ENCODE measurements at regions not wholly inside any gene's neighbourhood (a gene's known extent, or its start where the extent isn't known, plus 50 kb on each side); places are given as distances from the start of the nearest gene placed in this dataset.

- Histone ChIP-seq H3K27ac (ENCODE audit: low read length) (no peak overlapping the region), H3K4me1 (ENCODE audit: control insufficient read depth, insufficient read depth, low read length) (no peaks in the 10 kb centered on the region), H3K9me3 (ENCODE audit: control insufficient read depth, low read depth, low read length) (no peaks in the 10 kb centered on the region), H3K4me3 (ENCODE audit: low read length) (no peak overlapping the region), H3K27me3 (ENCODE audit: control insufficient read depth, insufficient read depth, low read length) (no peaks in the 10 kb centered on the region), H3K36me3 (ENCODE audit: control insufficient read depth, insufficient read depth, low read length) (no peaks in the 10 kb centered on the region)
- no peak for DNase-seq
- WGBS (ENCODE audit: insufficient coverage, low lambda C conversion rate): no CpG with 5 or more reads among the region's 2 CpGs
Observed at GRCh38 chr5:114830114-114830513, 339.6 kb downstream of the TRIM36 start.

DNA sequence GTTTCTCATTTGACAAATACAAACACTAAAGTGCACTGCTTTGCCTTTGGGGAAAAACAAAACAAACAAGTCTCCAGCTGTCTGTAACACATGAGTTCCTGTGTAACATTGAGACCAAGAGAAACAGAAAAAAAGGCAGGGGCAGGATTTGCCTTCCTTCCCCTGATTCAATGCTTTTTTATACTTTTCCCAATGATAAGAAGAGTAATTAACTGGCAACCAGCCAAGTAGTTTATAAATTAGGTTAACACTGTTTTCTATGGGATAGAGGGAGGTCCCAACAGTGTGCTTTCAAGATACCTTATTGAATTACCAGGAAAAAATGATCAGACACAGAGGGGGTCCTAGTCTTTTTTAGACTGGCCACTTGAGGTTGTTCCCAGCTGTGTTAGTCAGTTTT lies 346.8 kb downstream of the TRIM36 start:
- no peak for DNase-seq

GRCh38 chr5:114822436-114822835 lies 347.3 kb downstream of the TRIM36 start:
- no peak overlapping the region for H3K27ac ChIP-seq (ENCODE audit: low read length)
- H3K4me3 ChIP-seq (ENCODE audit: low read length): no peak overlapping the region
- no peaks in the 10 kb centered on the region for H3K36me3 ChIP-seq (ENCODE audit: control insufficient read depth, insufficient read depth, low read length)
- no peak for DNase-seq
- WGBS (ENCODE audit: insufficient coverage, low lambda C conversion rate): 80% methylated on average over 1 of the region's 1 CpG
- peaks cover 11% of the 10 kb centered on the region for H3K9me3 ChIP-seq (ENCODE audit: control insufficient read depth, low read depth, low read length)
- no peaks in the 10 kb centered on the region for H3K27me3 ChIP-seq (ENCODE audit: control insufficient read depth, insufficient read depth, low read length)
- H3K4me1 ChIP-seq (ENCODE audit: control insufficient read depth, insufficient read depth, low read length): no peaks in the 10 kb centered on the region

More for the DNA sequence above, 346.8 kb downstream of the TRIM36 start:
- Histone ChIP-seq H3K4me3 (ENCODE audit: low read length) (no peak overlapping the region), H3K4me1 (ENCODE audit: control insufficient read depth, insufficient read depth, low read length) (no peaks in the 10 kb centered on the region), H3K9me3 (ENCODE audit: control insufficient read depth, low read depth, low read length) (peaks cover 11% of the 10 kb centered on the region), H3K27me3 (ENCODE audit: control insufficient read depth, insufficient read depth, low read length) (no peaks in the 10 kb centered on the region), H3K36me3 (ENCODE audit: control insufficient read depth, insufficient read depth, low read length) (no peaks in the 10 kb centered on the region), H3K27ac (ENCODE audit: low read length) (no peak overlapping the region)

DNA sequence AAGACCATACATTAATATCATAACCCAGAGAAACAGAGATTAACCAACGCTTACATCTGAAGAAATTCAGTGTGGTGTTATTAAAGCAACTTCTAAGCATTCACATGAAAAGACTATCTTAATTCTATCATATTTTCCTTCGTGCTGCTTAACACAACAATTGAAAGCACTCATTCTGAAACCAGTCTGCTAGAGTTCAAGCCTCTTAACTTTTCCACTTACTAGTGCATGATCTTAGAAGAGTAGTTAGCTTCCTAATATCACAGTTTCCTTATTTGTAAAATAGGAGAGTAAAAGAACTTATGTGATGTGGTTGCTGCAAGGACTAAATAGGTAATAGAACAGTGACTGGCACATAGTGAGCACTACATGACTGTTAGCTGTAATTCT lies 379.3 kb downstream of the TRIM36 start:
- Histone ChIP-seq H3K4me1 (ENCODE audit: control insufficient read depth, insufficient read depth, low read length) (no peaks in the 10 kb centered on the region), H3K4me3 (ENCODE audit: low read length) (no peak overlapping the region), H3K27ac (ENCODE audit: low read length) (no peak overlapping the region), H3K36me3 (ENCODE audit: control insufficient read depth, insufficient read depth, low read length) (no peaks in the 10 kb centered on the region), H3K27me3 (ENCODE audit: control insufficient read depth, insufficient read depth, low read length) (no peaks in the 10 kb centered on the region), H3K9me3 (ENCODE audit: control insufficient read depth, low read depth, low read length) (no peaks in the 10 kb centered on the region)
- WGBS (ENCODE audit: insufficient coverage, low lambda C conversion rate): no CpG with 5 or more reads among the region's 2 CpGs
- DNase-seq: no peak

GRCh38 chr5:114789773-114790402 lies 379.8 kb downstream of the TRIM36 start:
- no peak overlapping the region for H3K27ac ChIP-seq (ENCODE audit: low read length)
- no peaks in the 10 kb centered on the region for H3K9me3 ChIP-seq (ENCODE audit: control insufficient read depth, low read depth, low read length)
- no peaks in the 10 kb centered on the region for H3K4me1 ChIP-seq (ENCODE audit: control insufficient read depth, insufficient read depth, low read length)
- no peak overlapping the region for H3K4me3 ChIP-seq (ENCODE audit: low read length)
- no peak for DNase-seq
- H3K27me3 ChIP-seq (ENCODE audit: control insufficient read depth, insufficient read depth, low read length): no peaks in the 10 kb centered on the region
- H3K36me3 ChIP-seq (ENCODE audit: control insufficient read depth, insufficient read depth, low read length): no peaks in the 10 kb centered on the region
- no CpG with 5 or more reads among the region's 4 CpGs for WGBS (ENCODE audit: insufficient coverage, low lambda C conversion rate)

DNA sequence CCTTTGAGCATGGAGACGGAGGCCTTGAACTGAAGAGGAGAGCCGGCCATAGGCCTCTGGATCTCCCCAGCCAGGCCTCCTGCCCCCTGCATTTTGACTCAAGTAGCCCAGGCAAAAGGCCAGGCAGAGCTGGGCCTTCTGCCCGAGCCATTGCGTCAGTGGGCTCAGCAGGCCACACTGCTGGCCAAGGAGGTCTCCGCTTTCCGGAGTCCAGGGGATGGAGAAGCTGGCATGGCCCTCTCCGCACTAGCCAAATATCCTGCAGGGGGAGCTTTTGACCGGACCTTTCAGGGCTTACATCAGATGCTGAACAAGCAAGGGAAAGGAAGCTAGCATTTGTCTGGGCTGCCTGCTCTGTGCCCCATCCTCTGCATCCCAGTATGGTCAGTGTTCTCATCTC lies 386.8 kb downstream of the TRIM36 start:
- H3K4me3 ChIP-seq (ENCODE audit: low read length): no peak overlapping the region
- DNase-seq: no peak
- H3K4me1 ChIP-seq (ENCODE audit: control insufficient read depth, insufficient read depth, low read length): no peaks in the 10 kb centered on the region
- no peaks in the 10 kb centered on the region for H3K9me3 ChIP-seq (ENCODE audit: control insufficient read depth, low read depth, low read length)
- no peaks in the 10 kb centered on the region for H3K36me3 ChIP-seq (ENCODE audit: control insufficient read depth, insufficient read depth, low read length)
- H3K27me3 ChIP-seq (ENCODE audit: control insufficient read depth, insufficient read depth, low read length): no peaks in the 10 kb centered on the region
- no peak overlapping the region for H3K27ac ChIP-seq (ENCODE audit: low read length)
- WGBS (ENCODE audit: insufficient coverage, low lambda C conversion rate): no CpG with 5 or more reads among the region's 8 CpGs

DNA sequence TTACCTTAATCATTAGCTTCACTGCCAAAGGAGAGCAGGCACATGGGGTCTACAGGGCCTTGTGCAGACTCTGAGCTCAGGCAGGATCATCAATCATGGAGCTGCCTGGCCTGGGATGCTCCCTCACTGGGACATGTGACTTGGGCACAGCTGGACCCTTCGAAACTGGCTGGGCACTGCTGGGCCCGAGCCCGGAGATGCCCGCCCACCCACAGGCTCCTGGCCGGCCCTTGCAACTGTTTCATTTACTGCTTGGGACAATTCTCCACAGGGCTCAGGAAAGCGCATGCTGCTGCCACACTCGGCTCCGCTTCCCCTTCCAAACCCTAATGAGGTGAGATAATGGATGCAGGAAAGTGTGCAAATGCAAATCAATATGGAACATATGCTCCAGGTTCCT lies 387.5 kb downstream of the TRIM36 start:
- WGBS (ENCODE audit: insufficient coverage, low lambda C conversion rate): no CpG with 5 or more reads among the region's 8 CpGs
- no peak for DNase-seq
- no peak overlapping the region for H3K27ac ChIP-seq (ENCODE audit: low read length)

GRCh38 chr5:114780290-114780689 lies 389.4 kb downstream of the TRIM36 start:
- Histone ChIP-seq H3K4me1 (ENCODE audit: control insufficient read depth, insufficient read depth, low read length) (no peaks in the 10 kb centered on the region), H3K9me3 (ENCODE audit: control insufficient read depth, low read depth, low read length) (no peaks in the 10 kb centered on the region), H3K4me3 (ENCODE audit: low read length) (no peak overlapping the region), H3K36me3 (ENCODE audit: control insufficient read depth, insufficient read depth, low read length) (no peaks in the 10 kb centered on the region), H3K27ac (ENCODE audit: low read length) (no peak overlapping the region), H3K27me3 (ENCODE audit: control insufficient read depth, insufficient read depth, low read length) (no peaks in the 10 kb centered on the region)
- no CpG with 5 or more reads among the region's 2 CpGs for WGBS (ENCODE audit: insufficient coverage, low lambda C conversion rate)
- DNase-seq: no peak

More for the DNA sequence above, 387.5 kb downstream of the TRIM36 start:
- no peaks in the 10 kb centered on the region for H3K27me3 ChIP-seq (ENCODE audit: control insufficient read depth, insufficient read depth, low read length)
- H3K36me3 ChIP-seq (ENCODE audit: control insufficient read depth, insufficient read depth, low read length): no peaks in the 10 kb centered on the region
- H3K4me3 ChIP-seq (ENCODE audit: low read length): no peak overlapping the region
- H3K4me1 ChIP-seq (ENCODE audit: control insufficient read depth, insufficient read depth, low read length): no peaks in the 10 kb centered on the region
- H3K9me3 ChIP-seq (ENCODE audit: control insufficient read depth, low read depth, low read length): no peaks in the 10 kb centered on the region

DNA sequence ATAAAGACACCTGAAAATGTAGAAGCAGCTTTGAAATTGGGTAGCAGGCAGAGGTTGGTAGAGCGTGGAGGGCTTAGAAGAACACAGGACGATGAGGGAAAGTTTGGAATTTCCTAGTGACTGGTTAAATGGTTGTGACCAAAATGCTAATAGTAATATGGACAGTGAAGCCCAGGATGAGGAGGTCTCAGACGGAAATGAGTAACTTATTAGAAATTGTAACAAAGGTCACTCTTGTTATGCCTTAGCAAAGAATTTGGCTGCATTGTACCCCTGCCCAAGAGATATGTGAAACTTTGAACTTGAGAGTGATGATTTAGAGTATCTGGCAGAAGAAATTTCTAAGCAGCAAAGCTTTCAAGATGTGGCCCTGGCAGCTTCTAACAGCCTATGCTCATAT lies 382.5 kb downstream of the KCNN2 start:
- no peak for DNase-seq
- Histone ChIP-seq H3K4me1 (ENCODE audit: control insufficient read depth, insufficient read depth, low read length) (no peaks in the 10 kb centered on the region), H3K27me3 (ENCODE audit: control insufficient read depth, insufficient read depth, low read length) (no peaks in the 10 kb centered on the region), H3K4me3 (ENCODE audit: low read length) (no peak overlapping the region), H3K36me3 (ENCODE audit: control insufficient read depth, insufficient read depth, low read length) (no peaks in the 10 kb centered on the region), H3K27ac (ENCODE audit: low read length) (no peak overlapping the region), H3K9me3 (ENCODE audit: control insufficient read depth, low read depth, low read length) (no peaks in the 10 kb centered on the region)
- WGBS (ENCODE audit: insufficient coverage, low lambda C conversion rate): 86% methylated on average over 3 of the region's 3 CpGs

GRCh38 chr5:114734238-114734637 lies 372.4 kb downstream of the KCNN2 start:
- no peaks in the 10 kb centered on the region for H3K4me1 ChIP-seq (ENCODE audit: control insufficient read depth, insufficient read depth, low read length)
- no peaks in the 10 kb centered on the region for H3K27me3 ChIP-seq (ENCODE audit: control insufficient read depth, insufficient read depth, low read length)
- peaks cover 9% of the 10 kb centered on the region for H3K9me3 ChIP-seq (ENCODE audit: control insufficient read depth, low read depth, low read length)
- no peak overlapping the region for H3K4me3 ChIP-seq (ENCODE audit: low read length)
- WGBS (ENCODE audit: insufficient coverage, low lambda C conversion rate): 88% methylated on average over 1 of the region's 1 CpG
- DNase-seq: no peak
- H3K36me3 ChIP-seq (ENCODE audit: control insufficient read depth, insufficient read depth, low read length): no peaks in the 10 kb centered on the region
- H3K27ac ChIP-seq (ENCODE audit: low read length): no peak overlapping the region

DNA sequence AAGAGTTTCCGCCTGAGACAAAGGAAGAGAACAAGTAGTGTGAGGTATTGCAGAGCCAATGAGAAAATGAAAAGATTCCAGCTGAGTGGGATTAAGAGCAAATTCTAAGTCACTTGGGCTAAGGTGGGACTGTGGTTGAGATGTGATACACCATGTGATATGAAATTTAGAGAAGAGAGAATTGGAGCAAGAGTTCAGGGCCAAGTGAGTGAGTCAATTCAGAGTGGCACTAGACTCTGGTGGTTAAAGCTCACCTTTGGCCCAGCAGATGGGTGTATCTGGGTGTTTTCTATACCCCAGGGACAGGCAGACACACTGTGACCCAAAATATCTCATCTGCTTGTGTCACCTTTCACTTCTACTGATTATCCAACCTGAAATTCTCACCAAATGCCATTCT lies 368.1 kb downstream of the KCNN2 start:
- peaks cover 5% of the 10 kb centered on the region for H3K9me3 ChIP-seq (ENCODE audit: control insufficient read depth, low read depth, low read length)
- no peak for DNase-seq
- H3K4me3 ChIP-seq (ENCODE audit: low read length): no peak overlapping the region
- H3K27me3 ChIP-seq (ENCODE audit: control insufficient read depth, insufficient read depth, low read length): no peaks in the 10 kb centered on the region
- H3K27ac ChIP-seq (ENCODE audit: low read length): no peak overlapping the region
- H3K36me3 ChIP-seq (ENCODE audit: control insufficient read depth, insufficient read depth, low read length): no peaks in the 10 kb centered on the region
- H3K4me1 ChIP-seq (ENCODE audit: control insufficient read depth, insufficient read depth, low read length): no peaks in the 10 kb centered on the region
- 80% methylated on average over 1 of the region's 1 CpG for WGBS (ENCODE audit: insufficient coverage, low lambda C conversion rate)

Measured in large intestine (tissue), 3 donors.